GM21576 (cell line): ENCODE measurements at regions not wholly inside any gene's neighbourhood (a gene's known extent, or its start where the extent isn't known, plus 50 kb on each side); places are given as distances from the start of the nearest gene placed in this dataset.
"Not testable (repeated sequence)": the region's sequence is repeated elsewhere in the genome, so short reads cannot be mapped to it uniquely, and the experiment has no call there.

ENCODE experiments used
- ATAC-seq: cut with Tn5 transposase; IDR thresholded peaks from one replicate; pipeline ENCODE4 v1.9.1; 2021; ENCODE audit warnings: mild to moderate bottlenecking, moderate library complexity; ENCODE audit not compliant: unreplicated experiment

GRCh38 chr7:124179641-124180040, 146.8 kb upstream of the TMEM229A start:
- ATAC-seq = no peak

GRCh38 chr7:124177891-124178290, 145.0 kb upstream of the TMEM229A start:
- no peak for ATAC-seq

GRCh38 chr7:124171812-124172211, 138.9 kb upstream of the TMEM229A start:
- not testable (repeated sequence) for ATAC-seq

- ATAC-seq = no peak
Observed at GRCh38 chr7:124171068-124171467, 138.2 kb upstream of the TMEM229A start.

- ATAC-seq = no peak
Observed at GRCh38 chr7:124168616-124169015, 135.7 kb upstream of the TMEM229A start.

- ATAC-seq = no peak
Observed at GRCh38 chr7:124162667-124163066, 129.8 kb upstream of the TMEM229A start.

- peak; percentile 64 for ATAC-seq
Observed at GRCh38 chr7:124155432-124156022, 122.7 kb upstream of the TMEM229A start.

GRCh38 chr7:124152859-124153692, 120.2 kb upstream of the TMEM229A start:
- peak; percentile 77 for ATAC-seq

GRCh38 chr7:124137664-124138063, 104.8 kb upstream of the TMEM229A start:
- no peak for ATAC-seq

GRCh38 chr7:124124201-124124600, 91.3 kb upstream of the TMEM229A start:
- ATAC-seq = no peak

- ATAC-seq = no peak
Observed at GRCh38 chr7:124120911-124121310, 88.0 kb upstream of the TMEM229A start.

- no peak for ATAC-seq
Observed at GRCh38 chr7:124113045-124113444, 80.2 kb upstream of the TMEM229A start.

- no peak for ATAC-seq
Observed at GRCh38 chr7:124106575-124106974, 73.7 kb upstream of the TMEM229A start.

- peak; percentile 52 for ATAC-seq
Observed at GRCh38 chr7:124101173-124101768, 68.4 kb upstream of the TMEM229A start.

- no peak for ATAC-seq
Observed at GRCh38 chr7:124100190-124100589, 67.3 kb upstream of the TMEM229A start.

GRCh38 chr7:124099585-124099984, 66.7 kb upstream of the TMEM229A start:
- not testable (repeated sequence) for ATAC-seq

- no peak for ATAC-seq
Observed at GRCh38 chr7:124089621-124090020, 56.8 kb upstream of the TMEM229A start.

GRCh38 chr7:124088590-124088989, 55.7 kb upstream of the TMEM229A start:
- ATAC-seq = no peak

GRCh38 chr7:124086843-124087242, 54.0 kb upstream of the TMEM229A start:
- no peak for ATAC-seq

- ATAC-seq = no peak
Observed at GRCh38 chr7:124085179-124085578, 52.3 kb upstream of the TMEM229A start.

- no peak for ATAC-seq
Observed at GRCh38 chr7:124084024-124084423, 51.2 kb upstream of the TMEM229A start.
